ENCODE measurements at regions not wholly inside any gene's neighbourhood (a gene's known extent, or its start where the extent isn't known, plus 50 kb on each side); places are given as distances from the start of the nearest gene placed in this dataset.

- POLR2A ChIA-PET, result no interaction called here
- CTCF ChIA-PET, result interaction anchor here (1.0 kb wide), 1 partner anchor 1347 kb away, joined by 3 read pairs; no protein-coding TSS in a partner anchor
Observed at GRCh38 chr18:60784161-60784560, 411.6 kb upstream of the MC4R start.

DNA sequence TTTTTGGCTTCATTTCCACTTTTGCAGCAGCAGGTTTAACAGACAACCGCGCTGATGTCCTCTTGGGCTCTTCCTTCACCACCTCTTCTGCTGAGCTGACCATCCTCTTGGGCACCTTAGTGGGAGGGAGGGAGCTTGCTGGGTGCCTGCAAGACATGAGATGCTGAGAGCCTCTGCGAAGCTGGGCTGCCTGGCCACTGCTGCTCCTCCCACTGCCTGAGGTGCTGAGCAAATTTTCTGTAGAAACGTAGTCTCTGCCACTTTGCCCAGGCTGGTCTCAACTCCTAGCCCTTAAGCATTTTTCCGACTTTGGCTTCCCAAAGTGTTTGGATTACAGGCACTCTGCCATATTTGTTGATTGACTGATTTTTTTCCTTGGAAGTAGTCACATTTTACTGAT lies 422.2 kb upstream of the MC4R start:
- H3K9me3 ChIP-seq, result no peaks in the 10 kb centered on the region

More at GRCh38 chr18:60784161-60784560, 411.6 kb upstream of the MC4R start:
- FAIRE-seq (no peak), ATAC-seq (no peak), DNase-seq (ENCODE audit: low read depth in 1 of 2, low spot score in 1 of 2) (no peak)
- H3K4me1 ChIP-seq, result no peaks in the 10 kb centered on the region
- H3K4me3 ChIP-seq, result no peak overlapping the region
- H3K4me2 ChIP-seq, result no peak overlapping the region
- H3K27ac ChIP-seq, result no peak overlapping the region
- TF ChIP-seq, protein P1, sequence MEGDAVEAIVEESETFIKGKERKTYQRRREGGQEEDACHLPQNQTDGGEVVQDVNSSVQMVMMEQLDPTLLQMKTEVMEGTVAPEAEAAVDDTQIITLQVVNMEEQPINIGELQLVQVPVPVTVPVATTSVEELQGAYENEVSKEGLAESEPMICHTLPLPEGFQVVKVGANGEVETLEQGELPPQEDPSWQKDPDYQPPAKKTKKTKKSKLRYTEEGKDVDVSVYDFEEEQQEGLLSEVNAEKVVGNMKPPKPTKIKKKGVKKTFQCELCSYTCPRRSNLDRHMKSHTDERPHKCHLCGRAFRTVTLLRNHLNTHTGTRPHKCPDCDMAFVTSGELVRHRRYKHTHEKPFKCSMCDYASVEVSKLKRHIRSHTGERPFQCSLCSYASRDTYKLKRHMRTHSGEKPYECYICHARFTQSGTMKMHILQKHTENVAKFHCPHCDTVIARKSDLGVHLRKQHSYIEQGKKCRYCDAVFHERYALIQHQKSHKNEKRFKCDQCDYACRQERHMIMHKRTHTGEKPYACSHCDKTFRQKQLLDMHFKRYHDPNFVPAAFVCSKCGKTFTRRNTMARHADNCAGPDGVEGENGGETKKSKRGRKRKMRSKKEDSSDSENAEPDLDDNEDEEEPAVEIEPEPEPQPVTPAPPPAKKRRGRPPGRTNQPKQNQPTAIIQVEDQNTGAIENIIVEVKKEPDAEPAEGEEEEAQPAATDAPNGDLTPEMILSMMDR (IDR thresholded peaks at IDR 0.05), result no peak
- TF ChIP-seq ESRRA (IDR thresholded peaks at IDR 0.05; ENCODE audit: borderline replicate concordance, low read length) (no peak), ZSCAN20 (CRISPR knock-in tag; IDR thresholded peaks at IDR 0.05) (no peak), RNF2 (IDR thresholded peaks at IDR 0.05; ENCODE audit: borderline replicate concordance, low read depth) (no peak)
- WGBS (ENCODE audit: missing lambda C conversion rate), result 0% methylated on average over 1 of the region's 1 CpG
- H3K9me3 ChIP-seq, result no peaks in the 10 kb centered on the region

More for the DNA sequence above, 422.2 kb upstream of the MC4R start:
- no peak overlapping the region for H3K4me2 ChIP-seq
- H3K27ac ChIP-seq, result no peak overlapping the region
- FAIRE-seq (no peak), DNase-seq (ENCODE audit: low read depth in 1 of 2, low spot score in 1 of 2) (no peak), ATAC-seq (no peak)
- CTCF ChIA-PET, result no interaction called here
- H3K4me1 ChIP-seq, result no peaks in the 10 kb centered on the region
- POLR2A ChIA-PET, result no interaction called here
- no peak for TF ChIP-seq CHD4 (IDR thresholded peaks at IDR 0.05; ENCODE audit: borderline replicate concordance)
- no peak for TF ChIP-seq POLR2AphosphoS2 (conservative IDR thresholded peaks at IDR 0.05; ENCODE audit: low read length)
- no peak for TF ChIP-seq EP300 (IDR thresholded peaks at IDR 0.05)
- TF ChIP-seq PHF8 (IDR thresholded peaks at IDR 0.05; ENCODE audit: borderline replicate concordance, low read depth), result no peak
- no peak for TF ChIP-seq EHF (CRISPR knock-in tag; IDR thresholded peaks at IDR 0.05)
- TF ChIP-seq NR3C1 (IDR thresholded peaks at IDR 0.05), result no peak
- TF ChIP-seq KDM5A (IDR thresholded peaks at IDR 0.05), result no peak
- TF ChIP-seq, protein P2, sequence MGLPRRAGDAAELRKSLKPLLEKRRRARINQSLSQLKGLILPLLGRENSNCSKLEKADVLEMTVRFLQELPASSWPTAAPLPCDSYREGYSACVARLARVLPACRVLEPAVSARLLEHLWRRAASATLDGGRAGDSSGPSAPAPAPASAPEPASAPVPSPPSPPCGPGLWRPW (IDR thresholded peaks at IDR 0.05), result no peak
- TF ChIP-seq NPAS2 (CRISPR knock-in tag; IDR thresholded peaks at IDR 0.05; ENCODE audit: borderline replicate concordance), result no peak
- no peak for TF ChIP-seq KDM1A (IDR thresholded peaks at IDR 0.05; ENCODE audit: low read depth)
- no peak for TF ChIP-seq CBX8 (IDR thresholded peaks at IDR 0.05)
- no peak for TF ChIP-seq REST (IDR thresholded peaks at IDR 0.05)
- no peak for TF ChIP-seq RCOR1 (IDR thresholded peaks at IDR 0.05; ENCODE audit: low read depth, low read length)
- no peak for TF ChIP-seq ZNF302 (CRISPR knock-in tag; IDR thresholded peaks at IDR 0.05)
- TF ChIP-seq POLR2A (IDR thresholded peaks at IDR 0.05; ENCODE audit: low read length), result no peak
- TF ChIP-seq JUNB (IDR thresholded peaks at IDR 0.05), result no peak
- TF ChIP-seq TFCP2L1 (CRISPR knock-in tag; IDR thresholded peaks at IDR 0.05), result no peak
- TF ChIP-seq SMC3 (IDR thresholded peaks at IDR 0.05), result no peak
- no peak for TF ChIP-seq PBX3 (IDR thresholded peaks at IDR 0.05)
- no peak for TF ChIP-seq CHD2 (IDR thresholded peaks at IDR 0.05; ENCODE audit: low read length, partially characterized antibody)
- no peak overlapping the region for H3K4me3 ChIP-seq
- WGBS (ENCODE audit: missing lambda C conversion rate), result 5% methylated on average over 4 of the region's 5 CpGs
